ENCODE measurements at regions not wholly inside any gene's neighbourhood (a gene's known extent, or its start where the extent isn't known, plus 50 kb on each side); places are given as distances from the start of the nearest gene placed in this dataset.
A peak's percentile ranks its signal among the peaks of the same experiment; 100 is the strongest.

DNA sequence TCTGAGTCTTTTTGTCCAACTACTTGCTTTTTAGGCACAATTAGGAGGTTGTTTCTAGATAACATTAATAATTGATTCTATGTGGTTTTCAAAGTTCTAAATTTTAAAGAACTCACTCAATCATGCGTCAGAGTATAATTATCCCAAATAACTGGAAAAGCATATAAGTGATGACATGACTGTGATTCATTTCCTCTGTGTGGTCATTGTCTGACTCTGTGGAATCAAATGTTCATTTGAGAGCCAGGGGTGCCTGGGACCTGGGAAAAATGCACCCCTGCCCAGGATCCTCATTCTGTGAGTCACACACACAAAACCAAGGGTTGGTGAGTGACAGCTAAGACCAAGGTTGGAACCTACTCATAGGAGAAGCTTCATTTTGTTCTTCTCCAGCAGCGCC is 127.1 kb upstream of the MLIP start:
- peak overlapping the region; percentile 20 for H2AFZ ChIP-seq (ENCODE audit: low read depth, low read length)
- H3K27me3 ChIP-seq (ENCODE audit: insufficient read depth, low read length): no peaks in the 10 kb centered on the region
- peaks cover 36% of the 10 kb centered on the region for H3K4me1 Mint-ChIP-seq (ENCODE audit: low read depth, unreplicated experiment)
- H3K9ac ChIP-seq (ENCODE audit: low read length): peak overlapping the region; percentile 52
- FAIRE-seq: peak; percentile 88
- no peaks in the 10 kb centered on the region for H4K20me1 ChIP-seq (ENCODE audit: insufficient read depth, low read length)
- no peaks in the 10 kb centered on the region for H3K36me3 Mint-ChIP-seq (ENCODE audit: low read depth, unreplicated experiment)
- peak overlapping the region; percentile 93 for H3K27ac Mint-ChIP-seq (ENCODE audit: unreplicated experiment)
- H3K79me2 ChIP-seq (ENCODE audit: insufficient read depth, low read length): no peaks in the 10 kb centered on the region
- peak; percentile 98 for DNase-seq (ENCODE audit: low read depth)
- H3K27me3 Mint-ChIP-seq (ENCODE audit: low read depth, unreplicated experiment): no peaks in the 10 kb centered on the region
- H3K4me3 ChIP-seq (ENCODE audit: insufficient read depth, low read depth, low read length): no peak overlapping the region
- no peaks in the 10 kb centered on the region for H3K36me3 ChIP-seq (ENCODE audit: insufficient read depth, low read length)
- no peak overlapping the region for H3K4me3 Mint-ChIP-seq (ENCODE audit: unreplicated experiment)
- peak overlapping the region; percentile 89 for H3K27ac ChIP-seq (ENCODE audit: low read depth, low read length)
- peaks cover 40% of the 10 kb centered on the region for H3K4me1 ChIP-seq (ENCODE audit: insufficient read depth, low read length)
- no peaks in the 10 kb centered on the region for H3K9me3 Mint-ChIP-seq (ENCODE audit: unreplicated experiment)
- no peaks in the 10 kb centered on the region for H3K9me3 ChIP-seq (ENCODE audit: insufficient read depth, low read depth, low read length)
- TF ChIP-seq, protein P1, sequence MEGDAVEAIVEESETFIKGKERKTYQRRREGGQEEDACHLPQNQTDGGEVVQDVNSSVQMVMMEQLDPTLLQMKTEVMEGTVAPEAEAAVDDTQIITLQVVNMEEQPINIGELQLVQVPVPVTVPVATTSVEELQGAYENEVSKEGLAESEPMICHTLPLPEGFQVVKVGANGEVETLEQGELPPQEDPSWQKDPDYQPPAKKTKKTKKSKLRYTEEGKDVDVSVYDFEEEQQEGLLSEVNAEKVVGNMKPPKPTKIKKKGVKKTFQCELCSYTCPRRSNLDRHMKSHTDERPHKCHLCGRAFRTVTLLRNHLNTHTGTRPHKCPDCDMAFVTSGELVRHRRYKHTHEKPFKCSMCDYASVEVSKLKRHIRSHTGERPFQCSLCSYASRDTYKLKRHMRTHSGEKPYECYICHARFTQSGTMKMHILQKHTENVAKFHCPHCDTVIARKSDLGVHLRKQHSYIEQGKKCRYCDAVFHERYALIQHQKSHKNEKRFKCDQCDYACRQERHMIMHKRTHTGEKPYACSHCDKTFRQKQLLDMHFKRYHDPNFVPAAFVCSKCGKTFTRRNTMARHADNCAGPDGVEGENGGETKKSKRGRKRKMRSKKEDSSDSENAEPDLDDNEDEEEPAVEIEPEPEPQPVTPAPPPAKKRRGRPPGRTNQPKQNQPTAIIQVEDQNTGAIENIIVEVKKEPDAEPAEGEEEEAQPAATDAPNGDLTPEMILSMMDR (IDR thresholded peaks at IDR 0.05; ENCODE audit: insufficient read depth, low read depth, low read length): no peak
- TF ChIP-seq EZH2 (IDR thresholded peaks at IDR 0.05; ENCODE audit: insufficient read depth, low read length): no peak
- H3K4me2 ChIP-seq (ENCODE audit: low read length): peak overlapping the region; percentile 71

DNA sequence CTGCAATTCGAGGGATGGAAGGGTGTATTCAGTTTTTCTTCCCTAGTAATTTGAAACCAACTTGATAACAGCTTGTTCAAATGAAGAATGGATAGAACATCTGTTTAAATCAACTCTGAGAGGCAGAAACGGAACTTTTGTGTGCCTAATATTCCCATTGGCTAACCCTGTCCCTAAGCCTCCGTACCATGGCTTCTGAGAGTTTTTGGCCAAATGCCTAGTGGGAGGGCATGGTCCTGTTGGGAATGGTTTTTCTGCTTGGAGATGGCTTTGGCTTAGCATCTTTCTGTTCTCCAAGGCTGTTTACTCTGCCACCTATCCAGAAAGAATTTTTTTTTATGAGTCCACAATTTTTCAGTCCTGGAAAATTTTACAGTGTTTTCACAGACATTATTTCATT is 126.7 kb upstream of the MLIP start:
- H3K36me3 Mint-ChIP-seq (ENCODE audit: low read depth, unreplicated experiment): no peaks in the 10 kb centered on the region
- peak overlapping the region; percentile 52 for H3K9ac ChIP-seq (ENCODE audit: low read length)
- peaks cover 36% of the 10 kb centered on the region for H3K4me1 Mint-ChIP-seq (ENCODE audit: low read depth, unreplicated experiment)
- H3K9me3 ChIP-seq (ENCODE audit: insufficient read depth, low read depth, low read length): no peaks in the 10 kb centered on the region
- no peaks in the 10 kb centered on the region for H3K27me3 Mint-ChIP-seq (ENCODE audit: low read depth, unreplicated experiment)
- H3K79me2 ChIP-seq (ENCODE audit: insufficient read depth, low read length): no peaks in the 10 kb centered on the region
- no peak overlapping the region for H3K4me3 Mint-ChIP-seq (ENCODE audit: unreplicated experiment)
- no peaks in the 10 kb centered on the region for H3K27me3 ChIP-seq (ENCODE audit: insufficient read depth, low read length)
- FAIRE-seq: no peak
- H3K4me1 ChIP-seq (ENCODE audit: insufficient read depth, low read length): peaks cover 40% of the 10 kb centered on the region
- H4K20me1 ChIP-seq (ENCODE audit: insufficient read depth, low read length): no peaks in the 10 kb centered on the region
- H3K36me3 ChIP-seq (ENCODE audit: insufficient read depth, low read length): no peaks in the 10 kb centered on the region
- no peaks in the 10 kb centered on the region for H3K9me3 Mint-ChIP-seq (ENCODE audit: unreplicated experiment)
- peak overlapping the region; percentile 21 for H3K4me3 ChIP-seq (ENCODE audit: insufficient read depth, low read depth, low read length)
- no peak for DNase-seq (ENCODE audit: low read depth)
- H2AFZ ChIP-seq (ENCODE audit: low read depth, low read length): peak overlapping the region; percentile 20
- TF ChIP-seq EZH2 (IDR thresholded peaks at IDR 0.05; ENCODE audit: insufficient read depth, low read length): no peak
- peak overlapping the region; percentile 89 for H3K27ac ChIP-seq (ENCODE audit: low read depth, low read length)
- peak overlapping the region; percentile 93 for H3K27ac Mint-ChIP-seq (ENCODE audit: unreplicated experiment)
- peak overlapping the region; percentile 71 for H3K4me2 ChIP-seq (ENCODE audit: low read length)

DNA sequence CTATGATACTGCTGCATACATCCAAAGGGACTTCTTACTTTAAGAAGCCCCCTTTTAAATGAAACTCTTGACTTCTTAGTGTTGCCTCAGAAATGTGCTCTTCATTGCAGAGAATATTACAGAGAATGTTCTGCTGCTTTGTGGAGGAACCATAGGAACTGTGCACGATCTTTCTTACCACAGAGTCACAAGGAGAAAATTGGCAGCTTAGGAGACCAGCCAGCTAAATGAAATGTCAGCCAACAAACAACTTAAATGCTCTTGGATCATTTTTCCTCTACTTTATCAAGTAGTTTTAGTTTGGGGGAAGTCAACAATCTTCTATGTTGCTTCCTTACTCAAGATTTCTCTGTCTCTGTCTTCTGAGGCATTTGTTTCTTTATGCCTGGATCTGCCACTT is 125.9 kb upstream of the MLIP start:
- Histone ChIP-seq H3K9ac (ENCODE audit: low read length) (peak overlapping the region; percentile 24), H3K36me3 (ENCODE audit: insufficient read depth, low read length) (no peaks in the 10 kb centered on the region), H3K79me2 (ENCODE audit: insufficient read depth, low read length) (no peaks in the 10 kb centered on the region), H3K27me3 (ENCODE audit: insufficient read depth, low read length) (no peaks in the 10 kb centered on the region), H3K4me1 (ENCODE audit: insufficient read depth, low read length) (peaks cover 40% of the 10 kb centered on the region), H2AFZ (ENCODE audit: low read depth, low read length) (peak overlapping the region; percentile 23), H3K27ac (ENCODE audit: low read depth, low read length) (peak overlapping the region; percentile 89), H4K20me1 (ENCODE audit: insufficient read depth, low read length) (no peaks in the 10 kb centered on the region), H3K4me3 (ENCODE audit: insufficient read depth, low read depth, low read length) (no peak overlapping the region), H3K4me2 (ENCODE audit: low read length) (peak overlapping the region; percentile 15), H3K9me3 (ENCODE audit: insufficient read depth, low read depth, low read length) (no peaks in the 10 kb centered on the region)
- H3K9me3 Mint-ChIP-seq (ENCODE audit: unreplicated experiment): no peaks in the 10 kb centered on the region
- no peaks in the 10 kb centered on the region for H3K27me3 Mint-ChIP-seq (ENCODE audit: low read depth, unreplicated experiment)
- peak; percentile 49 for FAIRE-seq
- peak; percentile 40 for DNase-seq (ENCODE audit: low read depth)
- peak overlapping the region; percentile 93 for H3K27ac Mint-ChIP-seq (ENCODE audit: unreplicated experiment)
- peaks cover 36% of the 10 kb centered on the region for H3K4me1 Mint-ChIP-seq (ENCODE audit: low read depth, unreplicated experiment)
- no peak for TF ChIP-seq EZH2 (IDR thresholded peaks at IDR 0.05; ENCODE audit: insufficient read depth, low read length)
- TF ChIP-seq, protein P1 (IDR thresholded peaks at IDR 0.05; ENCODE audit: insufficient read depth, low read depth, low read length): no peak
- no peaks in the 10 kb centered on the region for H3K36me3 Mint-ChIP-seq (ENCODE audit: low read depth, unreplicated experiment)
- no peak overlapping the region for H3K4me3 Mint-ChIP-seq (ENCODE audit: unreplicated experiment)

Data from astrocyte (in vitro differentiated cells and primary cell).